NCI-H2227 treated with DMSO at 0.1 percent for 48 hours (cell line): ENCODE measurements at regions not wholly inside any gene's neighbourhood (a gene's known extent, or its start where the extent isn't known, plus 50 kb on each side); places are given as distances from the start of the nearest gene placed in this dataset.

Source experiments
- DNase-seq: peaks from one replicate; lab custom pipeline; 2025; lab: John Stamatoyannopoulos, UW

GRCh38 chr20:17816804-17817587 is 117.2 kb downstream of the BANF2 start:
- no peak for DNase-seq

DNA sequence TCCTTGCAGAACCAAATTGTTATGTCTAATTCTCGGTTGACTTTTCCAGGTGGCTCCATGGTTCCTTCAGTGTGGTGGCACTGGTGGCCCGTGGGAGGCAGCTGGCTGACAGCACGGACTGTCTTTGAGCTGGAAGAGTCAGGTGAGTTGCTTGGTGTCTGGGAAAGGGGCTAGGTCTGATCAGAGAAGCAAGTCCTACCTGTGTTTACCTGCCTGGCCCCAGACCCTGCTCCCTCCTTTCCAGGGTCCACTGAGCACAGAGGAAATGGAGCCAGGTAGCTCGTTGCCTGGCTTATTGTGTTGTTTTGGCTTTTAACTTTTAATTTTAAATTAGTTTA is 111.8 kb downstream of the BANF2 start:
- no peak for DNase-seq

GRCh38 chr20:17810847-17811627 is 111.3 kb downstream of the BANF2 start:
- no peak for DNase-seq

GRCh38 chr20:17810062-17810631 is 110.4 kb downstream of the BANF2 start:
- no peak for DNase-seq

DNA sequence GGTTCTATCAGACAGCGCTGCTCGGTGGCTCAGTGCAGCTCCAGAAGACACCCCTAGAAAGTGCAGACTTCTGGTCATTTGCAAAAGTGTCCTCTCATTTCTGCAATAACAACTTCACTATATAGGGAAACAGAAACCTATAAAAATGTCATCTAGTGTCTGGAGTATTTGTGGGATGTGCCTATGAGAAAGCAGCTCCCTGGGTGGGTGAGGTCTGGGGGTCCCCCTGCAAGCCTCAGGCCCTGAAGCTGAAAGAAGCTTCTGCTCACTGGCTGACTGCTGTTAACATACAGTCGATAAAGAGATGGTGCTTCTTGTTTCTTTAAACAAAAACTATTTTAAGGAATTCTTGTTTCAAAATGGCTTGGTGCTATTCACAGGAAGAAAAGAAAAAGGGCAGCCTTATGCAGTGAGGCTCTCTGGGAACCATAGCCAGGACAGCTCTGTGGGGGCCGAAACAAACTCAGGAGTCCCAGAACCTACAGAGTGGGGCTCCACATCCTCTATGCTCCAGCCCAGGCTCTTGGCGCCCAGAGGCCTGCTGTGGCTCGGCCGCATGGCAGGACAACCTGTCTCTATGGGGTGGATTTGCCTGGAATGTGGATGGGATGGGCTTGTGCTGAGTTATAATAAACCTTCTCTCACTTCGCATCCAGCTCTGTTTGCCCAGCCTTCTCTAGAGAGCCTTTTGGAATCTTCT is 109.7 kb downstream of the BANF2 start:
- DNase-seq, result no peak

DNA sequence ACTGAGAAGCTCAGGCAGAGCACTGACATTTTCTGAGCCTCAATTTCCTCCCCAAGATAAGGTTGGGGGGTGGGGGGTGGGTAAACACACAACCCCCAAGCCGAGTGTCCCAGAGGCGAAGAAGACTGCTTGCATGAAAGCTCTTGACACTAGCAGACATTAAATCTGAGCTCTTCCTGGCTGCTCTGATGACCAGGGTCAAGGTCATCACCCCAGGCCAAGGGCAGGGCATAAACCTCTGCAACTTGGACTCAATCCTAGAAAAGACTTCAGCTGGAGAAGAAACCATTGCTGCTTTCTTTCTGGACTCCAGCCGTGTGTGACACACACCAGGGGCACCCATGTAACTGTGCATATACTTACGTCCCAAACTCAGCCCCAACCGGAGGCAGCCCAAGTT is 109.0 kb downstream of the BANF2 start:
- DNase-seq, result no peak

DNA sequence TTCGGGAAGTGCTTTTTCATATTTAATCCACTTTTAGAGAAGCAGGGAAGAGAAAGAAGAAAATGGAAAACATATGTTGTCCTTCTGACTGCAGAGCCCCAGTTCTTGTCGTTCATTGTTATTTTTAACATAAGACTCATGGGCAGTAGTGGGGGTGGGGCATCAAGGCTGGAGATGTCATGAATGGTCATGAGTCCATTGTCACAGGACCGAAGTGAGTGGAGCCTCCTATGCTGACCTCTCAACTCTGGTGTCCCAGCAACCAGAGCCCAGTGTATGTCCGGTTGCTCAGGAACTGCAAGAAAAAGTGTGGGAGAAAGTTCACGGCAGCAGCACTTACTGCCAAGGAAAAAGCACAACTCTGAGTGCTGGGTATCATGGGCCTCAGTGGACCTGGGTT is 108.6 kb downstream of the BANF2 start:
- DNase-seq, result no peak

- DNase-seq, result no peak
Observed at GRCh38 chr20:17807651-17808050, 107.9 kb downstream of the BANF2 start.

GRCh38 chr20:17806739-17807441 is 107.1 kb downstream of the BANF2 start:
- no peak for DNase-seq

DNA sequence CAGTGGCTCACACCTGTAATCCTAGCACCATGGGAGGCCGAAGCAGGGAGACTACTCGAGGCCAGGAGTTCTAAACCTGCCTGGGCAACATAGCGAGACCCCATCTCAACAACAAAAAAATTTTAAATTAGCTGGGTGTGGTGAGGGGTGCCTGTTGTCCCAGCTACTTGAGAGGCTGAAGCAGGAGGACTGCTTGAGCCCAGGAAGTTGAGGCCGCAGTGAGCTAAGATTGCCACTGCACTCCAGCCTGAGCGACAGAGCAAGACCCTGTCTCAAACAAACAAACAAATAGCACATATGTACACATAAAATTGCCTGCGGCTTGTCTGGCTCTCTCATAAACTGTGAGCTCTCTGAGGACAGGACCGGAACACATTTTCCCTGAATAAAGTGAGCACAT is 106.3 kb downstream of the BANF2 start:
- no peak for DNase-seq

- no peak for DNase-seq
Observed at GRCh38 chr20:17803765-17804164, 104.0 kb downstream of the BANF2 start.

GRCh38 chr20:17799575-17800227 is 99.9 kb downstream of the BANF2 start:
- DNase-seq, result no peak

GRCh38 chr20:17798601-17799000 is 98.8 kb downstream of the BANF2 start:
- DNase-seq, result no peak

GRCh38 chr20:17797579-17797978 is 97.8 kb downstream of the BANF2 start:
- no peak for DNase-seq

- DNase-seq, result no peak
Observed at GRCh38 chr20:17797161-17797560, 97.4 kb downstream of the BANF2 start.

DNA sequence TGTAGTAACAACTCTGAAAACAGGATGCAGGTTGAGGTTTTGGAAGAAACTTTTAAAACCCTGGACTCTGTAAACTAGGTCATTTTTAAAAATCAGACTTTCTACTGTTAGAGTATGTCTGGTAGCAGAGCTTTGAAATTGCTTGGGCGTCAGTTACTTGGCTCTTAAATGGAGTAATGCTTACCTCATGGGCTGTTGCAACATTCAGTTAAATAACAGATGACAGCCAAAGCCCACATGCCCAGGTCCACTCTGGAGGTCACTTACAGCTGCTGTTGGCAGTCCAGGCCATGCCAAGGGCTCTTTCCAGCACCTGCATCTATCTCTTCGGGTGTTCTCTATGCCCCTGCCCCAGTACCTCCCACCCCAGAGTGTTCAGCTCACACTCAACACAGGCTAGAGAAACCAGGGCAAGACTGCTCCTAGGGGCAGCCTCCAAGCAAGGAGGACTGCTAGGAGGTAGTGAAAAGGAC is 96.4 kb downstream of the BANF2 start:
- no peak for DNase-seq

DNA sequence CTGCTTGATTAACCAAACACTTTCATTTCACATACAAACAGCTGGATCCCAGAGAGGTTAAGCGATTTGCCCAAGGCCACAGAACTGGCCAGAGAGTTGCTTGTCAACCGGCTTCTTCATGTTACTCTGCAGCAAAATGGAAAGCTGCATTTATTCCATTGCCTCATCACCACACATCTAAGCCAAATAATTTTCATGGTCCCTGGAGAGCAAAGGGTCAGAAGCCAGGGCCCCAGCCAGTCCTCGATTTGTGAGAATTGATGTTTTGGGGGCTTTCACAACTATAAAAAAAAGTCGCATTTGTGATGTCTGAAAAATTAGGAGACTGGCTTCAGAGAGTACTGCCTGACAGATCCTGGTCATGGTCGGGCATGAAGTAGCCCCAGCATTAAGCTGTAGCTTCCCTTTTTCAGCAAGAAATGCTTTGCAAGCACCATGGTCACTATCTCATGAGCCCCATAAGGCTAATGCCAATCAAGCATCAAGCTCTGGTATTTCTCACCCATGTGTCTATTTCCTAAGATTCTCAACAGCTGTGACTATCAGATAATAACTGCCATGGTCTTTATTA is 95.8 kb downstream of the BANF2 start:
- no peak for DNase-seq

DNA sequence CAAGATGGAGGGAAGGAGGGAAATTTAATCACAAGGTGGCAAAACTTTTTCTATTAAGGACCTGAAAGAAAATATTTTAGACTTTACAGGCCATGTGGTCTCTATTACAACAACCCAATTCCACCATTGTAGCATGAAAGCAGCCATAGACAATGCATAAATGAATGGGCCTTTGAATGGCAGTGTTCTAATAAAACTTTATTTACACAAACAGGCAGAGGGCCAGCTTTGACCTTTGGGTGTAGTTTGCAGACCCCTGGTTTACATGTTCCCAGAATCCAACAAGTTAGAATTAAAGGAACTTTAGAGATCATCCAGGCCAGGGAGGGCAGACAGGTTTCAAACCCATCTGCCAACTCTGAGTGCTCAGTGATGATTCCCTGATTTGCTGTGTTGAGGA is 95.2 kb downstream of the BANF2 start:
- no peak for DNase-seq

DNA sequence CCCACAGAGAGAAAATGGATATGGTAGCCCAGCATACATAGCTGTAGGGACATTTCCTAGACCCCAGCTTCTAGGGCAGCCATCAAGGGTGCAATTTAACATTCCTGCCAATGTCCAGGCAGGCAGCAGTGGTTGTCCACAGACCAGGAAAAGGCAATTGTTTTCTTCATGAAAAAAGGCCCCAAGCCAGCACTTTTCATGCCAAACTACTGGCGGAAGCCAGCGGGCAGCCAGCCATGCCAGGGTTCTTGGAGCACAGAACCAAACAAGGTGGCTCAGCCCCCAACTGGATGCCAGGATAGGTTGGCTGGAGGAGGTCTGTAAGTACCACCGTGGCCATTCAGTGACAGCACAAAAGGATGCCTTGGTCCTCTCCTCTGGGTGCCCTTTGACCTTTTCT is 94.6 kb downstream of the BANF2 start:
- no peak for DNase-seq

DNA sequence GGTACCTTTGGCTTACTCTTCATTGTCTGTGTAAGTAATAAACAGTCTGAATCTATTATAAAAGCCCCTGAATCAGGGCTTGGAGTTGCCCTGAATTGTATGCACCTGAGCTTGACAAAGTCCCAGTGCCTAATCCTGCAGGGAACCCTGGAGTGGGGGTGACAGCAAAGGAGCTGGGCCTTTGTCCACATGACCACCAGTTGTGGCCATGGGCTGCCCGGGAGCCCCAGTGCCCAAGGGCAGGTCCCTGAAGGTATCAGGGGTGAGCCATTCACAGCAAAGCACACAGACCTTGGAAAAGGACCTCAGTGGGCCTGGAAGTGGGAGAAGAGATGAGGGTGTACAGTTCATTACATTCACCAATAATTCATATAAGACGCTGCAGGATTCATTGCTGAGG is 94.2 kb downstream of the BANF2 start:
- DNase-seq, result no peak

DNA sequence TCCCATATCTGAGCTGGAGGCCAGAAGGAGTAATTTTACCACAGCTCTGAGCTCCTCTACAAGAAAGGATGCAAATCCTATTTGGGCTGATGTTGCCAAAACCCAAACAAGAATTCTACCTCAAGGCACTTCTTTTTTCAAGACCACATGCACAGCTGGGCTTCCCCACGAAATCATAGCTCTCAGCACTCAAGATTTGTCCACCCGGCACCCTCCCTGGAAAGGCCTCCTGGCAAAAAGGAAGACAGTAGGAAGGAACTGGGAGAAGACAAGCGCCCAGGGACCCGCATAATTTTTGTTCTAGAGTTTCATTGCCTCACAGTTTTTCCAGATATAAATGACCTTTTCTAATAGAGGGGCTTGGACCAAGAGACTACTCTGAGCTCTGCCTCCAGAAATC is 90.5 kb downstream of the BANF2 start:
- DNase-seq, result no peak
